B cell (primary cell): ENCODE measurements at regions not wholly inside any gene's neighbourhood (a gene's known extent, or its start where the extent isn't known, plus 50 kb on each side); places are given as distances from the start of the nearest gene placed in this dataset.
"Not testable (repeated sequence)": the region's sequence is repeated elsewhere in the genome, so short reads cannot be mapped to it uniquely, and the experiment has no call there.

Source experiments
- ATAC-seq: fragments of 200-7000 bp; cut with Tn5 transposase; one replicate; pipeline ENCODE4 v1.10.0; 2021; ENCODE audit warnings: low read depth, mild to moderate bottlenecking, moderate number of reproducible peaks, moderate library complexity
- CTCF ChIA-PET: fragments of 350-600 bp; sonication (Branson Sonifier 250); formaldehyde crosslinking; loops from one replicate; lab custom pipeline; 2021; ENCODE audit warnings: antibody characterized with exemption, inconsistent platforms; lab: Charles Lee
- POLR2A ChIA-PET: fragments of 350-600 bp; sonication (Branson Sonifier 250); formaldehyde crosslinking; loops from one replicate; lab custom pipeline; 2021; ENCODE audit warnings: antibody characterized with exemption; lab: Charles Lee
- DNase-seq: peaks from one replicate; pipeline ENCODE4 v3.0.0; 2013
- H2AFZ ChIP-seq: 2 replicates; pipeline ENCODE4 v1.6.1; 2012; ENCODE audit warnings: mild to moderate bottlenecking, low read depth, low read length; ENCODE audit not compliant: insufficient read depth, poor library complexity, severe bottlenecking
- H3K27ac ChIP-seq, 2 donors: 1 replicate in 1 of 2; 2 replicates in 1 of 2; pipeline ENCODE4 v1.5.1; 2012 to 2013; ENCODE audit warnings: low read length in 2 of 2, mild to moderate bottlenecking in 2 of 2, moderate library complexity in 1 of 2
- H3K27me3 ChIP-seq, 4 experiments: fragments of 200-600 bp in 1 of 4; sonication (generic) in 1 of 4; replicated peaks in 1 of 4; 1 replicate in 2 of 4; 2 replicates in 2 of 4; pipeline versions ENCODE4 v1.6.1 to v1.7.0; 2013 to 2016; ENCODE audit warnings: low read length in 3 of 4, mild to moderate bottlenecking in 2 of 4, mixed read lengths in 1 of 4, moderate library complexity in 1 of 4; ENCODE audit not compliant: insufficient read depth in 4 of 4, control insufficient read depth in 3 of 4; ENCODE audit errors: control extremely low read depth in 1 of 4
- H3K36me3 ChIP-seq, 2 experiments: replicated peaks in 1 of 2; 1 replicate in 1 of 2; 2 replicates in 1 of 2; pipeline versions ENCODE4 v1.6.1 to v1.7.1; 2013; ENCODE audit warnings: low read length in 1 of 2; ENCODE audit not compliant: insufficient read depth in 2 of 2, control insufficient read depth in 1 of 2; ENCODE audit errors: control extremely low read depth in 1 of 2, extremely low read depth in 1 of 2
- H3K4me1 ChIP-seq, 2 donors: fragments of 200-600 bp in 1 of 2; sonication (generic) in 1 of 2; 1 replicate in 1 of 2; 2 replicates in 1 of 2; pipeline versions ENCODE4 v1.5.1 to v1.6.1; 2013 to 2017; ENCODE audit warnings: low read length in 2 of 2; ENCODE audit not compliant: control insufficient read depth in 2 of 2, insufficient read depth in 2 of 2
- H3K4me2 ChIP-seq: replicated peaks from 2 replicates; pipeline ENCODE3; 2012; ENCODE audit warnings: mild to moderate bottlenecking, low read depth, low read length; ENCODE audit not compliant: poor library complexity, severe bottlenecking
- H3K4me3 ChIP-seq, 5 experiments: fragments of 200-600 bp in 1 of 5; sonication (generic) in 1 of 5; 1 replicate in 3 of 5; 2 replicates in 2 of 5; pipeline versions ENCODE4 v1.5.1 to v1.7.0; 2011 to 2016; ENCODE audit warnings: low read length in 4 of 5, mild to moderate bottlenecking in 4 of 5, low read depth in 2 of 5, control low read depth in 1 of 5, moderate library complexity in 1 of 5; ENCODE audit not compliant: insufficient read depth in 1 of 5; ENCODE audit errors: control extremely low read depth in 1 of 5, extremely low read depth in 1 of 5
- H3K79me2 ChIP-seq: fragments of 200-600 bp; sonication (generic); one replicate; pipeline ENCODE4 v1.6.0; 2016; ENCODE audit warnings: low read length; ENCODE audit not compliant: control insufficient read depth, insufficient read depth
- H3K9ac ChIP-seq: fragments of 200-600 bp; sonication (generic); 2 replicates; pipeline ENCODE4 v1.6.1; 2017; ENCODE audit warnings: mild to moderate bottlenecking, low read length, moderate library complexity
- H3K9me3 ChIP-seq, 3 donors: one replicate each; pipeline versions ENCODE4 v1.6.1 to v1.7.1; 2013; ENCODE audit warnings: low read length in 2 of 3; ENCODE audit not compliant: control insufficient read depth in 2 of 3, insufficient read depth in 1 of 3; ENCODE audit errors: control extremely low read depth in 1 of 3
- H4K20me1 ChIP-seq: 2 replicates; pipeline ENCODE4 v1.6.0; 2012; ENCODE audit warnings: mild to moderate bottlenecking, low read length; ENCODE audit not compliant: insufficient read depth, control insufficient read depth, poor library complexity, severe bottlenecking
- H3K27ac Mint-ChIP-seq: one replicate; pipeline ENCODE4 v1.8.0; 2021; ENCODE audit warnings: mixed read lengths
- H3K27me3 Mint-ChIP-seq: one replicate; pipeline ENCODE4 v1.8.0; 2021; ENCODE audit warnings: mixed read lengths
- H3K4me1 Mint-ChIP-seq: one replicate; pipeline ENCODE4 v1.8.0; 2021; ENCODE audit warnings: mixed read lengths
- H3K4me3 Mint-ChIP-seq: one replicate; pipeline ENCODE4 v1.8.0; 2021; ENCODE audit warnings: mixed read lengths
- H3K9me3 Mint-ChIP-seq: one replicate; pipeline ENCODE4 v1.8.0; 2022; ENCODE audit warnings: mixed read lengths; ENCODE audit not compliant: insufficient read depth
- CTCF ChIP-seq: fragments of 200-600 bp; IDR thresholded peaks from one replicate; pipeline ENCODE4 v1.8.0; 2022; ENCODE audit warnings: antibody characterized with exemption, mild to moderate bottlenecking
- EZH2 ChIP-seq: IDR thresholded peaks from 2 replicates; pipeline ENCODE4 v1.6.1; 2012; ENCODE audit warnings: borderline replicate concordance, low read depth, mild to moderate bottlenecking, moderate library complexity, low read length; ENCODE audit not compliant: insufficient read depth, poor library complexity, severe bottlenecking
- WGBS: methylation state at CpG from one replicate; pipeline ENCODE4 v1.1.5; 2013; ENCODE audit warnings: missing lambda C conversion rate; ENCODE audit not compliant: insufficient coverage; 5-methylcytosine and 5-hydroxymethylcytosine counted together
- intact Hi-C: fragments of 100-400 bp; cut with micrococcal nuclease; formaldehyde crosslinking; loops from one replicate; pipeline ENCODE4 v1.10.0; 2022

- no peaks in the 10 kb centered on the region for H4K20me1 ChIP-seq
- Mint-ChIP-seq H3K4me3 (no peak overlapping the region), H3K9me3 (no peaks in the 10 kb centered on the region), H3K27ac (no peak overlapping the region), H3K4me1 (no peaks in the 10 kb centered on the region), H3K27me3 (peaks cover 6% of the 10 kb centered on the region)
- no peaks in the 10 kb centered on the region for H3K9me3 ChIP-seq
- ATAC-seq (no peak), DNase-seq (no peak)
- no peak overlapping the region for H3K27ac ChIP-seq
- no peak overlapping the region for H3K9ac ChIP-seq
- no peak overlapping the region for H3K4me2 ChIP-seq
- ChIA-PET CTCF (no interaction called here), POLR2A (no interaction called here)
- intact Hi-C loops: no loop called here
- no peaks in the 10 kb centered on the region for H3K4me1 ChIP-seq
- no peaks in the 10 kb centered on the region for H3K27me3 ChIP-seq
- H3K36me3 ChIP-seq: no peaks in the 10 kb centered on the region
- TF ChIP-seq EZH2 (no peak), CTCF (no peak)
- H3K79me2 ChIP-seq: no peaks in the 10 kb centered on the region
- no peak overlapping the region for H2AFZ ChIP-seq
- WGBS: 90% methylated on average over 30 of the region's 35 CpGs
- H3K4me3 ChIP-seq: no peak overlapping the region
These were observed 100.9 kb downstream of the C16orf95 start for GRCh38 chr16:87216148-87216840.

GRCh38 chr16:87216841-87217275 lies 100.3 kb downstream of the C16orf95 start:
- Histone ChIP-seq H2AFZ (no peak overlapping the region), H3K27ac (no peak overlapping the region), H3K9ac (no peak overlapping the region), H3K4me1 (no peaks in the 10 kb centered on the region), H3K27me3 (no peaks in the 10 kb centered on the region), H3K4me2 (no peak overlapping the region), H3K4me3 (no peak overlapping the region), H3K79me2 (no peaks in the 10 kb centered on the region), H4K20me1 (no peaks in the 10 kb centered on the region), H3K9me3 (no peaks in the 10 kb centered on the region), H3K36me3 (no peaks in the 10 kb centered on the region)
- no peak overlapping the region for H3K27ac Mint-ChIP-seq
- CTCF ChIA-PET: no interaction called here
- peaks cover 6% of the 10 kb centered on the region for H3K27me3 Mint-ChIP-seq
- WGBS: 96% methylated on average over 26 of the region's 30 CpGs
- H3K4me1 Mint-ChIP-seq: no peaks in the 10 kb centered on the region
- no peak for DNase-seq
- intact Hi-C loops: no loop called here
- POLR2A ChIA-PET: no interaction called here
- ATAC-seq: no peak
- no peaks in the 10 kb centered on the region for H3K9me3 Mint-ChIP-seq
- TF ChIP-seq EZH2 (no peak), CTCF (no peak)
- no peak overlapping the region for H3K4me3 Mint-ChIP-seq

- intact Hi-C loops, H3K27me3 Mint-ChIP-seq, POLR2A ChIA-PET, H3K27me3 ChIP-seq, H3K4me3 ChIP-seq, H3K4me1 ChIP-seq, H3K27ac ChIP-seq, H3K36me3 ChIP-seq, CTCF ChIA-PET, H3K9me3 ChIP-seq, H3K9ac ChIP-seq, H3K4me2 ChIP-seq, ATAC-seq, H3K4me3 Mint-ChIP-seq, H3K79me2 ChIP-seq, H3K9me3 Mint-ChIP-seq, H3K27ac Mint-ChIP-seq, H4K20me1 ChIP-seq, DNase-seq, H2AFZ ChIP-seq, H3K4me1 Mint-ChIP-seq: not testable (repeated sequence)
- WGBS: 88% methylated on average over 12 of the region's 22 CpGs
These were observed 99.4 kb downstream of the C16orf95 start for GRCh38 chr16:87217802-87218201.
